GM19099 (cell line): ENCODE measurements at regions not wholly inside any gene's neighbourhood (a gene's known extent, or its start where the extent isn't known, plus 50 kb on each side); places are given as distances from the start of the nearest gene placed in this dataset.

Experiments used
- POLR2A ChIP-seq: IDR thresholded peaks from 3 replicates; pipeline ENCODE4 v1.6.1; 2011; ENCODE audit warnings: low read depth; ENCODE audit not compliant: insufficient read length; ENCODE audit errors: extremely low read depth

DNA sequence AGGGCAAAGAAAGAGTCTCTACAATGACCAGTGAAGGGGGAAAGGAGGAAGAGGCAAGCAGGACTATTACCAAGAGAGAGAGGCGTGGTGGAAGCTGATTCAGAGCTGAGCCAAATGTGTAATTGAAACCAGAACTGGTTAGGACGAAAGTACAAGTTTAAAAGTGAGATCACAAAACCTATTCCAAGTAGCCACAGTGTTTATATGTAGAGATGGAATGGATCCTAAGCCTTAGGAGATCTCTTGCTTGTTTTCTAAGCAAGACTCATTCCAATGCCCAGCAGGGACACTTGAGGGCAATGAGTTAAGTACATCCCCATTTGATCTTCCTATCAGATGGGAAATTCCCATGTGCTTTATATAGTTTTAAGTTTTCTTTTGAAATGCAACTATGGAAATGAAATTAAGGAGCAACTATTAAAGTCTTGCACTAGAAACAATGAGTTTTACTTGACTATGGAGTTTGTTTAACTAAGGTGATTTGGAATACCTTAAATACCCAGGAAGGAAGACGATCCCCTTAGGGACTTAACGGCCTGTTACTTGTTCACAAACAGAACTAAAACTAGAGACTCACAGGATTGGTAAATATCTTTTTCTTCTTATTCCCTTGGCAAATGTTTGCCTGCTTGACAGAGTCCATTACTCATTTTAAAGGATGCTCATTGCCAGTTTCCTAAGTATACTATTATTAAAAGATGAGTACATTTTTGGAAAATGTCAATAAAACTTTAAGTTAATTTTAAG is 51.1 kb upstream of the SNX2 start:
- no peak for TF ChIP-seq POLR2A
